GM12891 (cell line): ENCODE measurements at regions not wholly inside any gene's neighbourhood (a gene's known extent, or its start where the extent isn't known, plus 50 kb on each side); places are given as distances from the start of the nearest gene placed in this dataset.

ENCODE experiments used
- POLR2A ChIP-seq: IDR thresholded peaks from 2 replicates; pipeline ENCODE4 v1.6.1; 2011; ENCODE audit warnings: low read depth, low read length, control low read depth
- POLR2AphosphoS5 ChIP-seq: IDR thresholded peaks from 2 replicates; pipeline ENCODE4 v1.6.1; 2011; ENCODE audit warnings: low read depth, low read length, control low read depth
- TAF1 ChIP-seq: IDR thresholded peaks from 2 replicates; pipeline ENCODE4 v1.6.1; 2011; ENCODE audit warnings: low read depth, low read length, control low read depth

DNA sequence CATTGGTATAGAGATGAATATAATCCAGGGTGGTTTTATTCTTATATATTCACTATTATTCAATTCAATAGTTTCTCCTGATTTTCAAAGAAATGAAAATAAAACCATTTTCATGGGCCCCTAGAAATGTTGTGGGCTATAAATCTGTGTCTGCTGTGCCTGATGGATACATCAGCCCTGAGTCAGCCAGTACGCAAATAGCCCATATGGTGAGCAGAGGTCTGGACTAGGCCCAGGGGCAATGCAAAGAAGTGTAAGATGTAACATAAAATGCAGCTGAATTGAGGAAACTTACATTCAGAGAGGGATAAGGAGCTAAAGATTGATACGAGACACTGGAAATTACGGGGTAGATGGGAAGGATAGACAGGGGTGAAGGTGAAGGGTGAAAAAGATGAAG, 122.5 kb downstream of the MAIP1 start:
- no peak for TF ChIP-seq POLR2A
- TF ChIP-seq POLR2AphosphoS5: no peak
- TF ChIP-seq TAF1: no peak
